A549 (cell line): ENCODE measurements at regions not wholly inside any gene's neighbourhood (a gene's known extent, or its start where the extent isn't known, plus 50 kb on each side); places are given as distances from the start of the nearest gene placed in this dataset.

Experiments used
- ATOH8 ChIP-seq: fragments of 250-450 bp; sonication (Bioruptor Pico); IDR thresholded peaks from 2 replicates; pipeline ENCODE4 v1.5.0; 2020; ENCODE audit warnings: low read depth, mild to moderate bottlenecking, moderate library complexity
- BCL3 ChIP-seq: fragments of >200 bp; sonication (Bioruptor Twin); formaldehyde crosslinking; IDR thresholded peaks from 3 replicates; pipeline ENCODE4 v1.6.1; 2016
- CTCF ChIP-seq: fragments of >200 bp; sonication (Bioruptor Twin); formaldehyde crosslinking; IDR thresholded peaks from 3 replicates; pipeline ENCODE4 v1.5.1; 2016
- MAFK ChIP-seq: fragments of 450-650 bp; IDR thresholded peaks from 2 replicates; pipeline ENCODE4 v1.6.1; 2014; ENCODE audit not compliant: partially characterized antibody
- POLR2A ChIP-seq: IDR thresholded peaks from 2 replicates; pipeline ENCODE4 v1.6.1; 2012; ENCODE audit warnings: mild to moderate bottlenecking, low read length
- RCOR1 ChIP-seq: fragments of 150-350 bp; IDR thresholded peaks from 2 replicates; pipeline ENCODE4 v1.6.1; 2014; ENCODE audit warnings: antibody characterized with exemption, low read length, low read depth
- SMC3 ChIP-seq: fragments of >200 bp; sonication (Bioruptor Twin); formaldehyde crosslinking; IDR thresholded peaks from 3 replicates; pipeline ENCODE4 v1.6.1; 2018; ENCODE audit warnings: inconsistent platforms

- TF ChIP-seq MAFK, result no peak
- no peak for TF ChIP-seq CTCF
- TF ChIP-seq POLR2A, result no peak
- no peak for TF ChIP-seq ATOH8
- no peak for TF ChIP-seq RCOR1
- TF ChIP-seq SMC3, result no peak
- TF ChIP-seq BCL3, result no peak
Observed at GRCh38 chr12:30870491-30871265, 55.9 kb upstream of the TSPAN11 start.
